Sigmoid colon (tissue), 4 donors: ENCODE measurements at regions not wholly inside any gene's neighbourhood (a gene's known extent, or its start where the extent isn't known, plus 50 kb on each side); places are given as distances from the start of the nearest gene placed in this dataset.

ENCODE experiments used
- CTCF ChIP-seq, 4 experiments: fragments of 450-650 bp in 3 of 4; fragments of 200-600 bp in 1 of 4; IDR thresholded peaks; one replicate each; pipeline ENCODE4 v1.5.1; 2016 to 2019; ENCODE audit warnings: antibody characterized with exemption in 4 of 4, mild to moderate bottlenecking in 3 of 4, moderate library complexity in 2 of 4
- EP300 ChIP-seq, 4 donors: sonication (generic); formaldehyde crosslinking; IDR thresholded peaks; one replicate each; pipeline ENCODE4 v1.6.1; 2017; ENCODE audit warnings: antibody characterized with exemption in 4 of 4
- POLR2A ChIP-seq, 2 donors: fragments of 450-650 bp; IDR thresholded peaks; one replicate each; pipeline ENCODE4 v1.6.1; 2016; ENCODE audit warnings: antibody characterized with exemption in 2 of 2, mild to moderate bottlenecking in 2 of 2, moderate library complexity in 2 of 2
- POLR2AphosphoS5 ChIP-seq, 4 donors: sonication (generic); formaldehyde crosslinking; IDR thresholded peaks; one replicate each; pipeline ENCODE4 v1.6.1; 2017; ENCODE audit warnings: antibody characterized with exemption in 4 of 4

GRCh38 chr12:127589541-127589940 is 677.4 kb upstream of the TMEM132C start:
- TF ChIP-seq CTCF (IDR thresholded peaks at IDR 0.05) (no peak), POLR2A (IDR thresholded peaks at IDR 0.05) (no peak), POLR2AphosphoS5 (IDR thresholded peaks at IDR 0.05) (no peak), EP300 (IDR thresholded peaks at IDR 0.05) (no peak)
